BLaER1 treated with 17β-estradiol and CSF1 and Interleukin-3, amounts not matched to agents 10 nM and 100 nM (cell line): ENCODE measurements at regions not wholly inside any gene's neighbourhood (a gene's known extent, or its start where the extent isn't known, plus 50 kb on each side); places are given as distances from the start of the nearest gene placed in this dataset.
"Not testable (repeated sequence)": the region's sequence is repeated elsewhere in the genome, so short reads cannot be mapped to it uniquely, and the experiment has no call there.

ENCODE experiments used
- H3K27ac ChIP-seq, 11 experiments: shearing (Covaris generic); formaldehyde crosslinking; 2 replicates each; pipeline ENCODE4 v1.8.1; 2022
- H3K27me3 ChIP-seq, 11 experiments: shearing (Covaris generic); formaldehyde crosslinking; 2 replicates each; pipeline ENCODE4 v1.8.1; 2022
- H3K36me3 ChIP-seq, 11 experiments: shearing (Covaris generic); formaldehyde crosslinking; 2 replicates each; pipeline ENCODE4 v1.8.1; 2022
- H3K4me1 ChIP-seq, 10 experiments: shearing (Covaris generic); formaldehyde crosslinking; 2 replicates each; pipeline ENCODE4 v1.8.1; 2022
- H3K4me2 ChIP-seq, 11 experiments: shearing (Covaris generic); formaldehyde crosslinking; 2 replicates each; pipeline ENCODE4 v1.8.1; 2022
- H3K4me3 ChIP-seq, 10 experiments: shearing (Covaris generic); formaldehyde crosslinking; 2 replicates each; pipeline ENCODE4 v1.8.1; 2022
- H3K9ac ChIP-seq, 11 experiments: shearing (Covaris generic); formaldehyde crosslinking; 2 replicates each; pipeline ENCODE4 v1.8.1; 2022
- H3K9me3 ChIP-seq, 11 experiments: shearing (Covaris generic); formaldehyde crosslinking; replicated peaks in 1 of 11; 2 replicates each; pipeline ENCODE4 v1.8.1; 2022
- H4K20me1 ChIP-seq, 11 experiments: shearing (Covaris generic); formaldehyde crosslinking; 2 replicates each; pipeline ENCODE4 v1.8.1; 2022
- Cebpa-rat ChIP-seq, 11 experiments: shearing (Covaris generic); IDR thresholded peaks; 2 replicates each; pipeline ENCODE4 v1.8.1; 2022

- Histone ChIP-seq H4K20me1 (no peaks in the 10 kb centered on the region), H3K4me3 (peak overlapping the region in 9 of 10 experiments; percentile 1 to 53 (median 31); a peak in 10 of 20 replicates), H3K27me3 (no peaks in the 10 kb centered on the region), H3K4me2 (peak overlapping the region; percentile 74 to 93 (median 82)), H3K27ac (peak overlapping the region; percentile 90 to 98 (median 94)), H3K9ac (peak overlapping the region; percentile 73 to 90 (median 81)), H3K4me1 (peaks cover 43 to 86% (median 71%) of the 10 kb centered on the region in 10 experiments), H3K9me3 (peaks cover 0 to 10% (median 2%) of the 10 kb centered on the region in 11 experiments; a peak in 7 of 22 replicates), H3K36me3 (no peaks in the 10 kb centered on the region)
- TF ChIP-seq Cebpa-rat (IDR thresholded peaks at IDR 0.05) = peak in 6 of 11 experiments; percentile 16 to 91 (median 67); a peak in 9 of 22 replicates
Observed at GRCh38 chr15:38129531-38130204, 123.0 kb upstream of the SPRED1 start.

GRCh38 chr15:38130205-38130567 is 122.5 kb upstream of the SPRED1 start:
- H3K36me3 ChIP-seq = no peaks in the 10 kb centered on the region
- H3K9ac ChIP-seq = peak overlapping the region; percentile 73 to 90 (median 81)
- no peaks in the 10 kb centered on the region for H3K27me3 ChIP-seq
- H3K4me2 ChIP-seq = peak overlapping the region; percentile 74 to 93 (median 82)
- TF ChIP-seq Cebpa-rat (IDR thresholded peaks at IDR 0.05) = no peak; a peak in 1 of 22 replicates
- peak overlapping the region; percentile 90 to 98 (median 94) for H3K27ac ChIP-seq
- H3K9me3 ChIP-seq = peaks cover 0 to 5% (median 0%) of the 10 kb centered on the region in 11 experiments; a peak in 6 of 22 replicates
- H3K4me3 ChIP-seq = peak overlapping the region in 9 of 10 experiments; percentile 1 to 53 (median 23); a peak in 12 of 20 replicates
- no peaks in the 10 kb centered on the region for H4K20me1 ChIP-seq
- peaks cover 43 to 89% (median 72%) of the 10 kb centered on the region in 10 experiments for H3K4me1 ChIP-seq

- peak; percentile 81 to 95 (median 94) for TF ChIP-seq Cebpa-rat (IDR thresholded peaks at IDR 0.05)
- peak overlapping the region; percentile 74 to 93 (median 82) for H3K4me2 ChIP-seq
- peak overlapping the region; percentile 73 to 90 (median 81) for H3K9ac ChIP-seq
- no peaks in the 10 kb centered on the region for H3K27me3 ChIP-seq
- no peaks in the 10 kb centered on the region for H4K20me1 ChIP-seq
- peaks cover 43 to 88% (median 72%) of the 10 kb centered on the region in 10 experiments for H3K4me1 ChIP-seq
- H3K36me3 ChIP-seq = no peaks in the 10 kb centered on the region
- peaks cover 0 to 5% (median 0%) of the 10 kb centered on the region in 11 experiments; a peak in 5 of 22 replicates for H3K9me3 ChIP-seq
- peak overlapping the region in 9 of 10 experiments; percentile 1 to 53 (median 23); a peak in 11 of 20 replicates for H3K4me3 ChIP-seq
- peak overlapping the region; percentile 90 to 98 (median 94) for H3K27ac ChIP-seq
Observed at GRCh38 chr15:38130740-38131498, 121.7 kb upstream of the SPRED1 start.

- Histone ChIP-seq H3K9me3 (peaks cover 0 to 13% (median 0%) of the 10 kb centered on the region in 11 experiments; a peak in 8 of 22 replicates), H3K27ac (peak overlapping the region in 6 of 11 experiments; percentile 26 to 98 (median 50); a peak in 7 of 22 replicates), H3K36me3 (no peaks in the 10 kb centered on the region), H3K9ac (peak overlapping the region in 2 of 11 experiments; percentile 21 to 26; a peak in 1 of 22 replicates), H4K20me1 (no peaks in the 10 kb centered on the region), H3K4me3 (no peak overlapping the region), H3K4me1 (peaks cover 21 to 55% (median 41%) of the 10 kb centered on the region in 10 experiments), H3K27me3 (no peaks in the 10 kb centered on the region), H3K4me2 (peak overlapping the region in 5 of 11 experiments; percentile 2 to 72 (median 59); a peak in 11 of 22 replicates)
- no peak for TF ChIP-seq Cebpa-rat (IDR thresholded peaks at IDR 0.05)
Observed at GRCh38 chr15:38134252-38134651, 118.4 kb upstream of the SPRED1 start.

- H3K9me3 ChIP-seq = peaks cover 0 to 25% (median 7%) of the 10 kb centered on the region in 11 experiments; a peak in 9 of 22 replicates
- not testable (repeated sequence) for H3K36me3 ChIP-seq, H3K4me3 ChIP-seq, H3K4me2 ChIP-seq, H3K27ac ChIP-seq, H3K9ac ChIP-seq, H4K20me1 ChIP-seq, H3K27me3 ChIP-seq
- peaks cover 17 to 25% (median 20%) of the 10 kb centered on the region in 10 experiments for H3K4me1 ChIP-seq
Observed at GRCh38 chr15:38142195-38142594, 110.4 kb upstream of the SPRED1 start.

- TF ChIP-seq Cebpa-rat (IDR thresholded peaks at IDR 0.05) = no peak
- Histone ChIP-seq H3K4me2 (peak overlapping the region; percentile 64 to 91 (median 75)), H3K9ac (peak overlapping the region in 2 of 11 experiments; percentile 27 to 44; a peak in 2 of 22 replicates), H3K9me3 (peaks cover 0 to 29% (median 6%) of the 10 kb centered on the region in 11 experiments; a peak in 17 of 22 replicates), H3K27ac (peak overlapping the region in 8 of 11 experiments; percentile 27 to 64 (median 48); a peak in 13 of 22 replicates), H3K36me3 (no peaks in the 10 kb centered on the region), H4K20me1 (no peaks in the 10 kb centered on the region), H3K4me1 (peaks cover 17 to 49% (median 29%) of the 10 kb centered on the region in 10 experiments), H3K27me3 (no peaks in the 10 kb centered on the region), H3K4me3 (no peak overlapping the region)
Observed at GRCh38 chr15:38144921-38145320, 107.7 kb upstream of the SPRED1 start.

- H3K4me3 ChIP-seq = no peak overlapping the region; a peak in 1 of 20 replicates
- no peaks in the 10 kb centered on the region for H3K36me3 ChIP-seq
- H3K4me1 ChIP-seq = peaks cover 17 to 55% (median 30%) of the 10 kb centered on the region in 10 experiments
- peak overlapping the region; percentile 64 to 91 (median 75) for H3K4me2 ChIP-seq
- peak overlapping the region in 9 of 11 experiments; percentile 3 to 52 (median 33); a peak in 9 of 22 replicates for H3K9ac ChIP-seq
- no peaks in the 10 kb centered on the region for H4K20me1 ChIP-seq
- H3K27me3 ChIP-seq = no peaks in the 10 kb centered on the region
- no peak for TF ChIP-seq Cebpa-rat (IDR thresholded peaks at IDR 0.05)
- peaks cover 6 to 33% (median 13%) of the 10 kb centered on the region in 11 experiments; a peak in 21 of 22 replicates for H3K9me3 ChIP-seq
- peak overlapping the region in 10 of 11 experiments; percentile 8 to 64 (median 44); a peak in 18 of 22 replicates for H3K27ac ChIP-seq
Observed at GRCh38 chr15:38145651-38146111, 107.0 kb upstream of the SPRED1 start.

- Histone ChIP-seq H3K9ac (no peak overlapping the region), H4K20me1 (no peaks in the 10 kb centered on the region), H3K9me3 (peaks cover 22 to 43% (median 27%) of the 10 kb centered on the region in 11 experiments), H3K4me1 (peaks cover 17 to 55% (median 30%) of the 10 kb centered on the region in 10 experiments), H3K4me3 (no peak overlapping the region), H3K27me3 (no peaks in the 10 kb centered on the region), H3K27ac (no peak overlapping the region), H3K36me3 (no peaks in the 10 kb centered on the region), H3K4me2 (no peak overlapping the region)
- TF ChIP-seq Cebpa-rat (IDR thresholded peaks at IDR 0.05) = no peak
Observed at GRCh38 chr15:38147246-38147645, 105.4 kb upstream of the SPRED1 start.
